ENCODE measurements at regions not wholly inside any gene's neighbourhood (a gene's known extent, or its start where the extent isn't known, plus 50 kb on each side); places are given as distances from the start of the nearest gene placed in this dataset.

DNA sequence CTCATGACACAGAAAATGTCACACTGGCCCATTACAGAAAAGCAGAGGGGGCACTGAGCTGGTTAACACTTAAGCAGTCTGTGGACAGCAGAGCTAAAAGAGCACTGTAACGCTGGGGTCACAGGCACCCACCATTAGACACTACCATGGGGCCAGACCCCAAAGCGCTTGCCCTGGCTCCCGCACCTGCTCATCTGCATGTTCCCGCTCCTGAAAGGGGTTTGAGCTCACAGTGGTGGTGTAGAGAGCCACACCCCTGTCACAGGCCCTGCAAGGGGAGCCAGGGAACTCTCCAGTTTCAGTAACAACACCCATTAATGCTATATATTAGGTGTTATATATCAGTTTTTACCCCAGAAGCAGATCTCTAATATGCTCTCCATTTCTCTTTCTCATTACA, 187.0 kb downstream of the ANKRD50 start:
- Histone ChIP-seq H3K4me3 (no peak overlapping the region), H3K4me1 (no peaks in the 10 kb centered on the region), H3K27ac (no peak overlapping the region), H3K9me3 (no peaks in the 10 kb centered on the region), H3K36me3 (ENCODE audit: insufficient read depth in 1 of 2, low read depth in 1 of 2) (no peaks in the 10 kb centered on the region), H3K27me3 (ENCODE audit: insufficient read depth in 3 of 3, low read length in 2 of 3) (no peaks in the 10 kb centered on the region)
- intact Hi-C loops (cut with DNase I): no loop called here
- TF ChIP-seq, protein P1, sequence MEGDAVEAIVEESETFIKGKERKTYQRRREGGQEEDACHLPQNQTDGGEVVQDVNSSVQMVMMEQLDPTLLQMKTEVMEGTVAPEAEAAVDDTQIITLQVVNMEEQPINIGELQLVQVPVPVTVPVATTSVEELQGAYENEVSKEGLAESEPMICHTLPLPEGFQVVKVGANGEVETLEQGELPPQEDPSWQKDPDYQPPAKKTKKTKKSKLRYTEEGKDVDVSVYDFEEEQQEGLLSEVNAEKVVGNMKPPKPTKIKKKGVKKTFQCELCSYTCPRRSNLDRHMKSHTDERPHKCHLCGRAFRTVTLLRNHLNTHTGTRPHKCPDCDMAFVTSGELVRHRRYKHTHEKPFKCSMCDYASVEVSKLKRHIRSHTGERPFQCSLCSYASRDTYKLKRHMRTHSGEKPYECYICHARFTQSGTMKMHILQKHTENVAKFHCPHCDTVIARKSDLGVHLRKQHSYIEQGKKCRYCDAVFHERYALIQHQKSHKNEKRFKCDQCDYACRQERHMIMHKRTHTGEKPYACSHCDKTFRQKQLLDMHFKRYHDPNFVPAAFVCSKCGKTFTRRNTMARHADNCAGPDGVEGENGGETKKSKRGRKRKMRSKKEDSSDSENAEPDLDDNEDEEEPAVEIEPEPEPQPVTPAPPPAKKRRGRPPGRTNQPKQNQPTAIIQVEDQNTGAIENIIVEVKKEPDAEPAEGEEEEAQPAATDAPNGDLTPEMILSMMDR (IDR thresholded peaks at IDR 0.05): no peak
- 95 to 97% (median 97%) methylated on average over 4 of the region's 4 CpGs for WGBS, 3 donors
- peak in 1 of 2 donors; percentile 19 for DNase-seq
- ATAC-seq: no peak

DNA sequence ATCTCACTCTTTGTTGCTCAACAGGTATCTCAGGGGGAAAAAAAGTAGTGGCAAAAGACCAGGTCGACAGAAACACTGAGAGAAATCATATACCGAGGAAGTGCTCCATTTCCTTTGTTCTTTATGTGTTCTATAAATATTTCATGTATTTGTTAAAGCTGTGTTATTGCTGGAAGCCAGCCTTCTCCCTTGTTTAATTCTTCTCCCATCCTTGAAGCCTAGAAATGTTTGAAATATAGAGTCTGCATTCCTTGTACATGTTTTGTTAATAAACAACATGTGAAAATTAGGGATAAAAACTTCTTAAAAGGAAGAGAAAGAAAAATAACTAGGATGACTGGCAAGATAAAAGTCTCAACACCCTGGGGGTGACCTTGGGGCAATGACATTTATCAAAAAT, 186.2 kb downstream of the ANKRD50 start:
- no peak overlapping the region for H3K27ac ChIP-seq
- WGBS, 3 donors: 38 to 47% (median 40%) methylated on average over 2 of the region's 2 CpGs
- no peak overlapping the region for H3K4me3 ChIP-seq
- H3K4me1 ChIP-seq: no peaks in the 10 kb centered on the region
- H3K9me3 ChIP-seq: no peaks in the 10 kb centered on the region
- H3K27me3 ChIP-seq (ENCODE audit: insufficient read depth in 3 of 3, low read length in 2 of 3): no peaks in the 10 kb centered on the region
- intact Hi-C loops (cut with DNase I): no loop called here
- DNase-seq (no peak), ATAC-seq (no peak)
- no peaks in the 10 kb centered on the region for H3K36me3 ChIP-seq (ENCODE audit: insufficient read depth in 1 of 2, low read depth in 1 of 2)
- TF ChIP-seq, protein P1 (IDR thresholded peaks at IDR 0.05): no peak

DNA sequence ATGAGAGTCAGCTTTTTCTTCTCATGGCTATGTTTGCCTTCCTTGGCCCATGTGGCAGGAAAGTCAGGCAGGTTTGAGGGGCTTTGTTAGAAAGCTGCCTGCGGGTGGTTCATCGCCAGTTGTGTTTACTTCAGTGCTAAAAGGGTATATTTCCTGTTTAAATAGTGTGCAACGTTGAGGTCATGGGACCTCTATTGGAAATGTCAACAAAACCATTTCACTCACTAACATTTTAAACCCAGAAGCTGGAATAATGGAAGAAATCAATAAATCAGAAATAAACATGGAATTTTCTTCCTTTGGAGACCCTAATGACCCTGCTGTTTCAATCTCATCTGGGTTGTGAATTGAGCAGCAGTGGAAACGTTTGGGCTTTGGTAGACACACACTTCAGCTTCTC, 185.8 kb downstream of the ANKRD50 start:
- TF ChIP-seq, protein P1 (IDR thresholded peaks at IDR 0.05): no peak
- intact Hi-C loops (cut with DNase I): no loop called here
- H3K4me1 ChIP-seq: no peaks in the 10 kb centered on the region
- H3K9me3 ChIP-seq: no peaks in the 10 kb centered on the region
- no peak overlapping the region for H3K27ac ChIP-seq
- DNase-seq: no peak
- WGBS, 3 donors: 44 to 66% (median 61%) methylated on average over 4 of the region's 4 CpGs
- no peaks in the 10 kb centered on the region for H3K36me3 ChIP-seq (ENCODE audit: insufficient read depth in 1 of 2, low read depth in 1 of 2)
- H3K4me3 ChIP-seq: no peak overlapping the region
- no peaks in the 10 kb centered on the region for H3K27me3 ChIP-seq (ENCODE audit: insufficient read depth in 3 of 3, low read length in 2 of 3)
- ATAC-seq: no peak

DNA sequence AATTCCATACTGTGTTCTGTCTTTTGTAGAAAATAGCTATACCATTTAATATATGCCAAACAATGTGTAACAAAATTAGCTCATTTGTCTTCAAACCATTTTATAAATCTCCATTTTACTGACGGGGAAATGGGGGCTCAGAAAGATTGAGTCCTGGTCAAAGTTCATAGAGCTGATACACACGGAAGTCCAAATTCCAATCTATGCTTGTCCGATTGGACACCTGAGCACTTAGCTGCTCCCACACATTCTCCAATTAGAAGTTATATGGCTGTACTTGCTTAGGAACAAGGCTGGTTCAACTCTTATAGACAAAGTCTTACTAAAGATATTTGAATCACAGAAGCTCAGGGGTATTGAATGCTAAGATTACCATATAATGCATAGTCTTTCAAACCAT, 185.2 kb downstream of the ANKRD50 start:
- ATAC-seq (no peak), DNase-seq (no peak)
- no peak overlapping the region for H3K27ac ChIP-seq
- H3K4me3 ChIP-seq: no peak overlapping the region
- TF ChIP-seq, protein P1 (IDR thresholded peaks at IDR 0.05): no peak
- H3K9me3 ChIP-seq: no peaks in the 10 kb centered on the region
- H3K36me3 ChIP-seq (ENCODE audit: insufficient read depth in 1 of 2, low read depth in 1 of 2): no peaks in the 10 kb centered on the region
- WGBS, 3 donors: 96 to 99% (median 97%) methylated on average over 3 of the region's 3 CpGs
- no peaks in the 10 kb centered on the region for H3K4me1 ChIP-seq
- intact Hi-C loops (cut with DNase I): no loop called here
- no peaks in the 10 kb centered on the region for H3K27me3 ChIP-seq (ENCODE audit: insufficient read depth in 3 of 3, low read length in 2 of 3)

DNA sequence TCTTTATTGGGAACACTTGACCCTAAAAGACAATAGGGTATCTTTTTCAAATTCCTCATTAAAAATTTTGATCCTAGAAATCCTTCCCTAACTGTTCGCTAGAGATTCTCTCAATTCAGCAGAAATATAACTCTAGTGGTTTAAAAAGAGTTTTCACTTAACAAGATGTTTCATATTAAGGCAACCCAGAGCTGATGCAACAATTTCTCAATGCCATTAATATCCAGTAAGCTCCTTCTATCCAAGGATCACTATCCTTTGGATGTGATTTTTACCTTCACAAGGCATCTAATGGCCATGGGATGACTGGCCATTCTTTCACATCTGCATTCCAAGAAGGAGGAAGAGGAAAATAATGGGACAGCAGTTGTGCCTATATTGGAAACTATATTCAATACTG, 183.4 kb downstream of the ANKRD50 start:
- Histone ChIP-seq H3K4me3 (no peak overlapping the region), H3K9me3 (no peaks in the 10 kb centered on the region), H3K27ac (no peak overlapping the region), H3K27me3 (ENCODE audit: insufficient read depth in 3 of 3, low read length in 2 of 3) (no peaks in the 10 kb centered on the region), H3K4me1 (no peaks in the 10 kb centered on the region), H3K36me3 (ENCODE audit: insufficient read depth in 1 of 2, low read depth in 1 of 2) (no peaks in the 10 kb centered on the region)
- TF ChIP-seq, protein P1 (IDR thresholded peaks at IDR 0.05): no peak
- DNase-seq (no peak), ATAC-seq (no peak)
- intact Hi-C loops (cut with DNase I): no loop called here
- WGBS, 3 donors: 89 to 94% (median 92%) methylated on average over 1 of the region's 1 CpG

All from psoas muscle (tissue), 7 donors.